Esophagus muscularis mucosa (tissue), 4 donors: ENCODE measurements at regions not wholly inside any gene's neighbourhood (a gene's known extent, or its start where the extent isn't known, plus 50 kb on each side); places are given as distances from the start of the nearest gene placed in this dataset.
"Not testable (repeated sequence)": the region's sequence is repeated elsewhere in the genome, so short reads cannot be mapped to it uniquely, and the experiment has no call there.

Experiments used
- EP300 ChIP-seq: sonication (generic); formaldehyde crosslinking; IDR thresholded peaks from one replicate; pipeline ENCODE4 v1.6.1; 2017; ENCODE audit warnings: antibody characterized with exemption
- POLR2A ChIP-seq: fragments of 450-650 bp; IDR thresholded peaks from one replicate; pipeline ENCODE4 v1.6.1; 2017; ENCODE audit warnings: antibody characterized with exemption, moderate library complexity, mild to moderate bottlenecking, low read depth
- POLR2AphosphoS5 ChIP-seq, 2 donors: sonication (generic); formaldehyde crosslinking; IDR thresholded peaks; one replicate each; pipeline ENCODE4 v1.6.1; 2017; ENCODE audit warnings: antibody characterized with exemption in 2 of 2
- TF ChIP-seq, protein P1 (sequence below), 3 experiments: fragments of 200-600 bp in 2 of 3; fragments of 450-650 bp in 1 of 3; sonication (generic) in 2 of 3; IDR thresholded peaks; one replicate each; pipeline ENCODE4 v1.5.1; 2017 to 2019; ENCODE audit warnings: antibody characterized with exemption in 3 of 3, mild to moderate bottlenecking in 2 of 3, moderate library complexity in 1 of 3

DNA sequence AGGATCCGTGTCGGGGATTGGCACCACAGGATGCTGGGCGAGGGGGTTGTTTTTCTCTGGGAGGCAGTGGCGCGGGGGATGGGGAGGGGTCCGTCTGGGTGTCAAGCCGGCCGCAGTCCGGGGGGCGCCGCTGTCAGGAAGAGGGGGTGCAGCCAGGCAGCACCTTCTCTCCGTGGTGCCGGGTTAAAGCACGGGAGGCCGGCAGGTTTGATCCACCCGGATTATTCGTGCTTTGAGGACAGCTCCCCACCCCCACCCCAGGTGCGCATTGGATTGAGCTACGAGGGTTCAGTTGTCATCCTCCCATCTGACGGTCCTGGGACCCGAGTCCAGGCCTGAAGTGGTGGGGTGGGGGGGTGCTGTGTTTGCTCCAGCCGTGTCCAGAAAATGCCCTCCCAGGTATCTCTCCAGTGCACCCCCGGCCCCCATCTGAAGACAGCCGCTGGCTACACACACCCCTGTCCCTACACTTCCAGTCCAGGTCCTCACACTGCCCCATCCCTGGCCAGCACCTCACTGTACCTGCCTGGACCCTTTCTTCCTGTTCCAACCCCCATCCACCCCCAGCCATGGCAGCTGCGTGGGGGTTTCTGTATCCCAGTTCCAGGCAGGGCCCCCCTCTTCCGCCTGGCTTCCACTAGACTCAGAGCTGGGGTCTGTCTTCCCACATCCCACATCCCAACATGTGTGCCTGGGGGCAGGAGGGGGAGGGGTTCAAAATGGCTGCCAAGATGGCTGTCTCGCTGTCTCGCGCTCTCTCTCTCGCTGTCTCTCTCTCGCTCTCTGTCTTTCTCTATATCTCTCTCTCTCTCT lies 114.0 kb downstream of the CRLF3 start:
- TF ChIP-seq, protein P1, sequence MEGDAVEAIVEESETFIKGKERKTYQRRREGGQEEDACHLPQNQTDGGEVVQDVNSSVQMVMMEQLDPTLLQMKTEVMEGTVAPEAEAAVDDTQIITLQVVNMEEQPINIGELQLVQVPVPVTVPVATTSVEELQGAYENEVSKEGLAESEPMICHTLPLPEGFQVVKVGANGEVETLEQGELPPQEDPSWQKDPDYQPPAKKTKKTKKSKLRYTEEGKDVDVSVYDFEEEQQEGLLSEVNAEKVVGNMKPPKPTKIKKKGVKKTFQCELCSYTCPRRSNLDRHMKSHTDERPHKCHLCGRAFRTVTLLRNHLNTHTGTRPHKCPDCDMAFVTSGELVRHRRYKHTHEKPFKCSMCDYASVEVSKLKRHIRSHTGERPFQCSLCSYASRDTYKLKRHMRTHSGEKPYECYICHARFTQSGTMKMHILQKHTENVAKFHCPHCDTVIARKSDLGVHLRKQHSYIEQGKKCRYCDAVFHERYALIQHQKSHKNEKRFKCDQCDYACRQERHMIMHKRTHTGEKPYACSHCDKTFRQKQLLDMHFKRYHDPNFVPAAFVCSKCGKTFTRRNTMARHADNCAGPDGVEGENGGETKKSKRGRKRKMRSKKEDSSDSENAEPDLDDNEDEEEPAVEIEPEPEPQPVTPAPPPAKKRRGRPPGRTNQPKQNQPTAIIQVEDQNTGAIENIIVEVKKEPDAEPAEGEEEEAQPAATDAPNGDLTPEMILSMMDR (IDR thresholded peaks at IDR 0.05): not testable (repeated sequence)
- TF ChIP-seq POLR2A; POLR2AphosphoS5 (IDR thresholded peaks at IDR 0.05); EP300: not testable (repeated sequence)
